Hepatocyte (in vitro differentiated cells): ENCODE measurements at regions not wholly inside any gene's neighbourhood (a gene's known extent, or its start where the extent isn't known, plus 50 kb on each side); places are given as distances from the start of the nearest gene placed in this dataset.
"Not testable (repeated sequence)": the region's sequence is repeated elsewhere in the genome, so short reads cannot be mapped to it uniquely, and the experiment has no call there.

Source experiments
- EZH2 ChIP-seq: fragments of 200-600 bp; sonication (generic); IDR thresholded peaks from 2 replicates; pipeline ENCODE4 v1.6.1; 2016; ENCODE audit warnings: antibody characterized with exemption, mild to moderate bottlenecking, borderline replicate concordance
- EZH2phosphoT487 ChIP-seq: fragments of 200-600 bp; sonication (generic); IDR thresholded peaks from one replicate; pipeline ENCODE4 v1.6.1; 2018; ENCODE audit warnings: antibody characterized with exemption, mild to moderate bottlenecking, low read depth, moderate library complexity; ENCODE audit not compliant: unreplicated experiment, severe bottlenecking
- TF ChIP-seq, protein P1 (sequence below): fragments of 200-600 bp; sonication (generic); IDR thresholded peaks from 2 replicates; pipeline ENCODE4 v1.5.1; 2016; ENCODE audit warnings: antibody characterized with exemption, mild to moderate bottlenecking; ENCODE audit not compliant: poor library complexity

DNA sequence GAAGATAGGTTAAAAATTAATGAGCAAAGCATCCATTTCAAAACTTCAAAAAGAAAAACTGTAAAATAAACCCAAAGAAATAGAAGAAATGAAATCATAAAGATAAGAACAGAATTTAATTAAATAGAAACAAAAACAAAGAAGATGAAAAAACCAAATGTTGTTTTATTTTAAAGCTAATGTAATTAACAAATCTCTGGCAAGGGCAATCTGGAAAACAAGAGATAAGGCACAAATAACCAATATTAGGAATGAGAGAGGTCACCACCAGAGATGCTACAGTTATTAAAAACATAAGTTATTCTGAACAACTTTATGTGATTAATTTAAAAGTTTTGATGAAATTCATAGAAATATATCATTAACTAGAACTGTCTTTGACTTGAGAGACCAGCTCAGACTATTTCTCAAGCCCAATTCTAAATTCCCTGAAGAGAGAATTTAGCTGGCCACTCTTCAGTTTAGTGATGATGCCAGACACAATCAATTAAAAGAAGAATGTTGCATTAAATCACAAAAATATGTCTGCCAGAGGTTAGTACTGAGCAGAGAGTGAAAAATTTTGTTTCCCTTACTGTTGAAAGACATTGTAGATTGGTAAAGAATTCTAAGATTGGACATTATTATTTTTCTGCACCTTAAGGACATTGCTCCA is 227.4 kb upstream of the VLDLR start:
- TF ChIP-seq, protein P1, sequence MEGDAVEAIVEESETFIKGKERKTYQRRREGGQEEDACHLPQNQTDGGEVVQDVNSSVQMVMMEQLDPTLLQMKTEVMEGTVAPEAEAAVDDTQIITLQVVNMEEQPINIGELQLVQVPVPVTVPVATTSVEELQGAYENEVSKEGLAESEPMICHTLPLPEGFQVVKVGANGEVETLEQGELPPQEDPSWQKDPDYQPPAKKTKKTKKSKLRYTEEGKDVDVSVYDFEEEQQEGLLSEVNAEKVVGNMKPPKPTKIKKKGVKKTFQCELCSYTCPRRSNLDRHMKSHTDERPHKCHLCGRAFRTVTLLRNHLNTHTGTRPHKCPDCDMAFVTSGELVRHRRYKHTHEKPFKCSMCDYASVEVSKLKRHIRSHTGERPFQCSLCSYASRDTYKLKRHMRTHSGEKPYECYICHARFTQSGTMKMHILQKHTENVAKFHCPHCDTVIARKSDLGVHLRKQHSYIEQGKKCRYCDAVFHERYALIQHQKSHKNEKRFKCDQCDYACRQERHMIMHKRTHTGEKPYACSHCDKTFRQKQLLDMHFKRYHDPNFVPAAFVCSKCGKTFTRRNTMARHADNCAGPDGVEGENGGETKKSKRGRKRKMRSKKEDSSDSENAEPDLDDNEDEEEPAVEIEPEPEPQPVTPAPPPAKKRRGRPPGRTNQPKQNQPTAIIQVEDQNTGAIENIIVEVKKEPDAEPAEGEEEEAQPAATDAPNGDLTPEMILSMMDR = not testable (repeated sequence)
- TF ChIP-seq EZH2phosphoT487, EZH2: not testable (repeated sequence)
